Trophoblast cell (in vitro differentiated cells and primary cell): ENCODE measurements at regions not wholly inside any gene's neighbourhood (a gene's known extent, or its start where the extent isn't known, plus 50 kb on each side); places are given as distances from the start of the nearest gene placed in this dataset.

Experiments used
- DNase-seq, 2 donors: peaks; one replicate each; pipeline ENCODE4 v3.0.0-alpha.2; 2016
- H2AFZ ChIP-seq: 2 replicates; pipeline ENCODE4 v1.6.1; 2013; ENCODE audit warnings: low read length, moderate library complexity, mild to moderate bottlenecking; ENCODE audit not compliant: insufficient read depth, poor library complexity
- H2AK5ac ChIP-seq: 2 replicates; pipeline ENCODE4 v1.6.1; 2013; ENCODE audit warnings: mild to moderate bottlenecking, low read length
- H2BK120ac ChIP-seq: 2 replicates; pipeline ENCODE4 v1.6.1; 2013; ENCODE audit warnings: low read length, mild to moderate bottlenecking, moderate library complexity; ENCODE audit not compliant: insufficient read depth, poor library complexity
- H2BK12ac ChIP-seq: 2 replicates; pipeline ENCODE4 v1.6.1; 2013; ENCODE audit warnings: mild to moderate bottlenecking, low read length, moderate library complexity
- H2BK5ac ChIP-seq: 2 replicates; pipeline ENCODE4 v1.6.1; 2013; ENCODE audit warnings: low read length, low read depth, moderate library complexity, mild to moderate bottlenecking; ENCODE audit not compliant: poor library complexity
- H3K14ac ChIP-seq: 2 replicates; pipeline ENCODE4 v1.6.1; 2013; ENCODE audit warnings: mild to moderate bottlenecking, low read length
- H3K18ac ChIP-seq: 2 replicates; pipeline ENCODE4 v1.6.1; 2013; ENCODE audit warnings: mild to moderate bottlenecking, low read length
- H3K23ac ChIP-seq: 2 replicates; pipeline ENCODE4 v1.6.1; 2013; ENCODE audit warnings: low read length
- H3K27ac ChIP-seq: 2 replicates; pipeline ENCODE4 v1.5.1; 2013; ENCODE audit warnings: low read depth, mild to moderate bottlenecking, inconsistent platforms, low read length, moderate library complexity
- H3K27me3 ChIP-seq: 2 replicates; pipeline ENCODE4 v1.6.1; 2013; ENCODE audit warnings: inconsistent platforms, mild to moderate bottlenecking, low read length, moderate library complexity; ENCODE audit not compliant: insufficient read depth
- H3K36me3 ChIP-seq, 2 experiments: 1 replicate in 1 of 2; 2 replicates in 1 of 2; pipeline ENCODE4 v1.6.1; 2013; ENCODE audit warnings: low read length in 2 of 2, mild to moderate bottlenecking in 2 of 2, moderate library complexity in 1 of 2; ENCODE audit not compliant: insufficient read depth in 2 of 2, control insufficient read depth in 1 of 2
- H3K4ac ChIP-seq: 2 replicates; pipeline ENCODE4 v1.6.1; 2013; ENCODE audit warnings: low read depth, mild to moderate bottlenecking, low read length, moderate library complexity
- H3K4me1 ChIP-seq, 2 experiments: 1 replicate in 1 of 2; 2 replicates in 1 of 2; pipeline ENCODE4 v1.6.1; 2013; ENCODE audit warnings: low read length in 2 of 2, mild to moderate bottlenecking in 2 of 2, moderate library complexity in 1 of 2; ENCODE audit not compliant: insufficient read depth in 2 of 2, control insufficient read depth in 1 of 2
- H3K4me2 ChIP-seq: 2 replicates; pipeline ENCODE4 v1.6.1; 2013; ENCODE audit warnings: inconsistent platforms, mild to moderate bottlenecking, low read length, moderate library complexity
- H3K4me3 ChIP-seq: 2 replicates; pipeline ENCODE4 v1.5.1; 2013; ENCODE audit warnings: mild to moderate bottlenecking, low read depth, low read length, inconsistent platforms
- H3K79me1 ChIP-seq: one replicate; pipeline ENCODE4 v1.6.1; 2013; ENCODE audit warnings: low read length
- H3K79me2 ChIP-seq: 2 replicates; pipeline ENCODE4 v1.6.1; 2013; ENCODE audit warnings: low read length, mild to moderate bottlenecking; ENCODE audit not compliant: control insufficient read depth, insufficient read depth, poor library complexity
- H3K9ac ChIP-seq: 2 replicates; pipeline ENCODE4 v1.6.1; 2013; ENCODE audit warnings: mild to moderate bottlenecking, low read length
- H3K9me3 ChIP-seq: 2 replicates; pipeline ENCODE4 v1.6.1; 2013; ENCODE audit warnings: low read depth, mild to moderate bottlenecking, control low read depth, inconsistent platforms, low read length; ENCODE audit not compliant: insufficient read depth
- H4K12ac ChIP-seq: 2 replicates; pipeline ENCODE4 v1.6.1; 2013; ENCODE audit warnings: low read depth, mild to moderate bottlenecking, low read length, moderate library complexity
- H4K8ac ChIP-seq: 2 replicates; pipeline ENCODE4 v1.6.1; 2013; ENCODE audit warnings: low read depth, mild to moderate bottlenecking, low read length, moderate library complexity
- H4K91ac ChIP-seq: one replicate; pipeline ENCODE4 v1.6.1; 2013; ENCODE audit warnings: low read depth, mild to moderate bottlenecking, low read length, moderate library complexity
- WGBS: extraction: QIAGEN DNeasy Blood & Tissue Kit; methylation state at CpG from one replicate; pipeline ENCODE4 v1.1.7; 2013; ENCODE audit warnings: missing lambda C conversion rate; ENCODE audit not compliant: insufficient read length, insufficient coverage; ENCODE audit errors: extremely low coverage; 5-methylcytosine and 5-hydroxymethylcytosine counted together

DNA sequence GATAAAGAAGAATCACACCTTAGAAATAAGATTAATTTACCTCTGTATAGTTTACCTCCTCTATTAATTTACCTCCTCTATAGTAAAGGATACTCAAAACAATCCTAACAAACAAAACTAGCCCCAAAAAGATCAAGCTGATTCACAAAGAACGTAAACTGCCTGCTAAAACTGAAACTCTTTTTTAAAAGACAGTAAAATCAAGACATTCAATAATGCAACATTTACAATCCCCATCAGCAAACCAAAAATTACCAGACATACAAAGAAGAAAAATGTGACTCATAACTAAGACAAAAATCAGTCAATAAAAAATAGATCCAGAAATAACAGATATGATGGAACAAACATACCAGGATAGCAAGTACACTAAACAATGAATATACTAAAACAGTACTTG, 215.7 kb downstream of the ZEB2 start:
- no peak overlapping the region for H4K8ac ChIP-seq

DNA sequence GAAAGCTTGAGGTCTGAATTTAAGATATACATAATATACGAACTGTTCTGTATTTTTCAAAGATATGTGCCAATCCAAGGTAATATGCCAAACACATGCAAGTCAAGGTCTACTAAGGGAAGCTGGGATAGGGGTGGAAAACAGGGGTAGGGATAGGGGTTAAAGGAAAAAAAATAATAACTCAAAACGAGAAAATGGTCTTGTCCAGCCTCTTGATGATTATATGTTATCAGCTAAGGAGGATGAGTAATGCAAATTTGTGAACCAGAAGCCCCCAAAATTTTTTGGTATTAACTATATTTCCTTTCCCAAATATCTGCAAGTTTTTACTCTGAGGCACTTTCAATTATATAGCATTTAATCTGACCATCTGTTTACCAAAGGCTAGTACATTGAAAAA, 219.3 kb downstream of the ZEB2 start:
- H4K12ac ChIP-seq, result no peak overlapping the region
- no peak overlapping the region for H3K18ac ChIP-seq
- DNase-seq, result no peak
- H2BK5ac ChIP-seq, result no peak overlapping the region
- no peaks in the 10 kb centered on the region for H3K9me3 ChIP-seq
- no peaks in the 10 kb centered on the region for H3K27me3 ChIP-seq
- no peak overlapping the region for H3K4me3 ChIP-seq
- H3K4ac ChIP-seq, result no peak overlapping the region
- H3K23ac ChIP-seq, result no peak overlapping the region
- no peak overlapping the region for H2BK12ac ChIP-seq
- H2BK120ac ChIP-seq, result no peak overlapping the region
- H3K36me3 ChIP-seq, result peaks cover 0 to 2% of the 10 kb centered on the region in 2 experiments
- WGBS, result no CpG with 5 or more reads among the region's 2 CpGs
- no peak overlapping the region for H3K14ac ChIP-seq
- H3K4me1 ChIP-seq, result no peaks in the 10 kb centered on the region
- no peaks in the 10 kb centered on the region for H3K79me1 ChIP-seq
- H3K79me2 ChIP-seq, result no peaks in the 10 kb centered on the region
- no peak overlapping the region for H3K9ac ChIP-seq
- H4K8ac ChIP-seq, result no peak overlapping the region
- H3K27ac ChIP-seq, result no peak overlapping the region
- H4K91ac ChIP-seq, result no peak overlapping the region
- H3K4me2 ChIP-seq, result no peak overlapping the region
- no peak overlapping the region for H2AK5ac ChIP-seq
- H2AFZ ChIP-seq, result no peak overlapping the region

More for the DNA sequence above, 215.7 kb downstream of the ZEB2 start:
- Histone ChIP-seq H3K27ac (no peak overlapping the region), H2BK5ac (no peak overlapping the region), H3K9me3 (no peaks in the 10 kb centered on the region), H3K14ac (no peak overlapping the region), H4K12ac (no peak overlapping the region), H3K18ac (no peak overlapping the region), H2BK12ac (no peak overlapping the region), H3K4me1 (no peaks in the 10 kb centered on the region), H3K9ac (no peak overlapping the region), H3K23ac (no peak overlapping the region), H3K27me3 (no peaks in the 10 kb centered on the region), H4K91ac (no peak overlapping the region), H3K79me1 (no peaks in the 10 kb centered on the region), H3K79me2 (no peaks in the 10 kb centered on the region), H2BK120ac (no peak overlapping the region), H3K4ac (no peak overlapping the region), H2AK5ac (no peak overlapping the region), H2AFZ (no peak overlapping the region), H3K36me3 (no peaks in the 10 kb centered on the region), H3K4me2 (no peak overlapping the region), H3K4me3 (no peak overlapping the region)
- WGBS, result no CpG with 5 or more reads among the region's 1 CpG
- no peak for DNase-seq

DNA sequence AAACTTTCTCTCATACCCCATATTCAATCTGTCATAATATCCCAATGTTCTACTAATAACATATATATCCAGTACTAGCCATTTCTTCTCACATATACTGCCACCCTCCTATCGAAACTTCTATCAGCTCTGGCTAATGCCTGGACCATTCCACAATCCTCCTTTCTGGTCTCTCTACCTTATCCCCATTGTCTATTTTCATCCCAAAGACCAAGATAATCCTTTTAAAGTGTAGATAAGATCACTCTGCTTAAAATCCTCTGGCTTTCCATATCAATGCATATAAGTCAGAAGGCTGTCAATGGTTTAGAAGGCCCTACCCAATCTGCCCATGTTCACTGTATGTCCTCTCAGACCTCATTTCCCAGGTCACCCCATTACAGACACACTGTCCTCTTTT, 229.6 kb downstream of the ZEB2 start:
- no peak for DNase-seq
- no peak overlapping the region for H3K18ac ChIP-seq
- H4K91ac ChIP-seq, result no peak overlapping the region
- H3K36me3 ChIP-seq, result no peaks in the 10 kb centered on the region
- no peak overlapping the region for H3K27ac ChIP-seq
- no peak overlapping the region for H3K4me3 ChIP-seq
- no peaks in the 10 kb centered on the region for H3K4me1 ChIP-seq
- H3K14ac ChIP-seq, result no peak overlapping the region
- no peak overlapping the region for H4K12ac ChIP-seq
- H2BK120ac ChIP-seq, result no peak overlapping the region
- H2BK12ac ChIP-seq, result no peak overlapping the region
- no peak overlapping the region for H4K8ac ChIP-seq
- no peaks in the 10 kb centered on the region for H3K79me2 ChIP-seq
- no peak overlapping the region for H3K4ac ChIP-seq
- no peak overlapping the region for H3K9ac ChIP-seq
- no peak overlapping the region for H3K4me2 ChIP-seq
- no peaks in the 10 kb centered on the region for H3K27me3 ChIP-seq
- no peak overlapping the region for H3K23ac ChIP-seq
- no peak overlapping the region for H2AK5ac ChIP-seq
- H3K9me3 ChIP-seq, result no peaks in the 10 kb centered on the region
- H2BK5ac ChIP-seq, result no peak overlapping the region
- no peaks in the 10 kb centered on the region for H3K79me1 ChIP-seq
- H2AFZ ChIP-seq, result no peak overlapping the region
- no CpG with 5 or more reads among the region's 1 CpG for WGBS

DNA sequence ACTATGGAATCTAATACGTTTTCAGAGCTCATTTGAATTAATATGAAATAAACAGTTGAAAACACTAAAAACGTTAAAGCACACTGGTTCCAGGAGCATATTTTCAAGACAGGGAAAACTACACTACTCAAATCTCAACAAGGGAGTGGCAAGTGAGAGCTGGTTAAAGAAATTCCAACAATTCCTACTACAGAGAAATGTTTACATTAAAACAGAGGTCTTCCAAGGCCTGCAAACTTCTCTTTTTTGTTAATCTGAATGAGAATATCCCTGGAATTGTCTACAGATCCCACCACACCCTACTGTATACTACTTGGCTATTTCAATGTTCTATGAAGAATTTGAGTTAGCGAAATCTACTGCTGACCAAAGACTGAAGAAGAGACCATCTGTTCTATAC, 231.5 kb downstream of the ZEB2 start:
- H3K79me2 ChIP-seq, result no peaks in the 10 kb centered on the region
- H3K14ac ChIP-seq, result no peak overlapping the region
- no peak overlapping the region for H2AK5ac ChIP-seq
- no CpG with 5 or more reads among the region's 3 CpGs for WGBS
- no peaks in the 10 kb centered on the region for H3K27me3 ChIP-seq
- no peaks in the 10 kb centered on the region for H3K4me1 ChIP-seq
- no peak for DNase-seq
- no peaks in the 10 kb centered on the region for H3K79me1 ChIP-seq
- no peak overlapping the region for H3K4me2 ChIP-seq
- no peak overlapping the region for H3K27ac ChIP-seq
- no peak overlapping the region for H2BK120ac ChIP-seq
- H3K18ac ChIP-seq, result no peak overlapping the region
- H4K12ac ChIP-seq, result no peak overlapping the region
- no peak overlapping the region for H2BK12ac ChIP-seq
- no peak overlapping the region for H4K91ac ChIP-seq
- H3K23ac ChIP-seq, result no peak overlapping the region
- no peaks in the 10 kb centered on the region for H3K36me3 ChIP-seq
- no peak overlapping the region for H3K9ac ChIP-seq
- H2BK5ac ChIP-seq, result no peak overlapping the region
- H3K9me3 ChIP-seq, result no peaks in the 10 kb centered on the region
- H3K4me3 ChIP-seq, result no peak overlapping the region
- no peak overlapping the region for H2AFZ ChIP-seq
- no peak overlapping the region for H4K8ac ChIP-seq
- no peak overlapping the region for H3K4ac ChIP-seq
